GM18502 (cell line): ENCODE measurements at regions not wholly inside any gene's neighbourhood (a gene's known extent, or its start where the extent isn't known, plus 50 kb on each side); places are given as distances from the start of the nearest gene placed in this dataset.

Experiments
- ATAC-seq: cut with Tn5 transposase; IDR thresholded peaks from one replicate; pipeline ENCODE4 v1.9.1; 2021; ENCODE audit warnings: mild to moderate bottlenecking; ENCODE audit not compliant: unreplicated experiment, poor library complexity

DNA sequence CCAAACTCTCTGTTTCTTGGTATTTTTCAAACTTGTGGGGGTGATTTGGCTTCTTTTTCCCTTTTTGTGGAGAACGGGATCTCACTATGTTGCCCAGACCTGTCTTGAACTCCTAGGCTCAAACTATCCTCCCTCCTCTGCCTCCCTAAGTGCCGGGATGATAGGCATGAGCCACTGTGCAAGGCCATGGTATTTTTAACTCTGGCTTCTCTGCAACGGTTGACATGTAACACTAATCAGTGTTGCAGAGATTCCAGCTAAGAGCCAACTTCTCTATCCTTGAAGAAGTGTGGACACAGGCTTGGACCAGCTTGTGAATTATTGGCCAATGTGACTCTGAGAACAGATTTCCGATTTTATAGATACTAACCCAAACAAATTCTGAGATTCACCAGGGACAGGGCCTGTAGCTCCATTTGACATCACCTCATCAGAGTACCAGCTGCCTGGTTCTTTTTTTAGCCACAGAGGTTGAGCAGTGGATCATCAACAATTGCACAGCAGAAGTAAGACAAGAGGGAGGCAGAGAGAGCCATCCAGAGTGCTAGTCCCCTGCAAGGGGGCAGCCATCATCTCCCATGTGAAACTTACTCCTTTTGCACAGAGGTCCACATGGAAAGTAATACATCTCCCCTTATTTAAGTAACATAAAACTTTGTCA is 98.1 kb upstream of the SYNPR start:
- ATAC-seq: no peak

DNA sequence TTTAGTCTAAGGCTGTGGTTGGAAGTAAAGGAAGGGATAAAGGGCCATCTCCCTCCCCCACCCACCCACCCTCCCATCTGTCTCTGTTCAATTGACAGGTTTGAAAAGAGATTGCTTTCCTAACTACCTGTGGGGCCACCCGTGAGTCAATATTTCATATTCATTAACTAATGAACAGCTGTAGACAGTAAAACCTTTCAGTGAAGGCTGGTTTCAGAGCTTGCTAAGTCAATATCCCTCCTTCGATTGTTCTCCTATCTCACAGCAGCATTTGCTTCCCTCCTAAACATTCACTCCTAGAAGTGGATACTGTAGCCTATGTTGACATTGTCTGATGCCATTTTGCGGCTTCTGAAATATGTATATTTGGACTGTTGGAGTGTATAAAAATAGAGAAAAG is 85.9 kb upstream of the SYNPR start:
- no peak for ATAC-seq

DNA sequence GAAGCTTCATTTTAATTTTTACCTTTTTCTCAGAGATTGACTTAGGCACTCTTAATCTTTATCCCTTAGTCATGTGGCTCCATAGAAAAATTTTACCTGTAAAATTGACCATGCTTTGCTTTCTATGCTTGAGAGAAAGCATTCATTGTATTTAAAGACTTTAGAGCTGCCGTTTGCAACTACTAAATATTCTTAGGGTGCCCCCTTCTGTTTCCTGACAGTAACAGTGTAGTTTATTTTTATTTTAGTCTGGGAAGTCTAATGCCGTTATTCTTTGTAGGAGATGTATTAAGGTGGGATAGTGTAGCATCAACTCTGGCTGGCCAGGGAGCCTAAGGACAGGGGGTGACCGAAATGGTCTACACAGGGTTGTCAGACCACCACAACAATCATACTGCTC is 84.5 kb upstream of the SYNPR start:
- ATAC-seq: no peak

DNA sequence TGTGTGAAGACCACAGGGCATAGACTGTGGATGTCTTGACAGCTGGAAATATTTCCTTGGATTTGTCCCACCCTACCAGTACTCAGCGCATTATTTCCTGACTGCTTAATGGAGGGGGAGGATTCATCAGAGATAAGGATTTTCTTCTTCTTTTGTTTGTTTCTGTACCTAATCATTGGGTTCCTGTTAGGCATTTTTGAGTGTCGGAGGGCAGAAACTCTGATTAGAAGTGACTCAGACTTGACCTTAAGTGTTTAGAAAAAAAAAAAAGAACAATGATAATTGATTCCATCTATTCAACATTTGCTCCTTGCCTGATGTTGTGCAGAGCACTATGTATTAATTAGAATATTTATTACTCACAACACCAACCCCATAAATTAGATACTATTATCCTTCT is 78.5 kb upstream of the SYNPR start:
- no peak for ATAC-seq

DNA sequence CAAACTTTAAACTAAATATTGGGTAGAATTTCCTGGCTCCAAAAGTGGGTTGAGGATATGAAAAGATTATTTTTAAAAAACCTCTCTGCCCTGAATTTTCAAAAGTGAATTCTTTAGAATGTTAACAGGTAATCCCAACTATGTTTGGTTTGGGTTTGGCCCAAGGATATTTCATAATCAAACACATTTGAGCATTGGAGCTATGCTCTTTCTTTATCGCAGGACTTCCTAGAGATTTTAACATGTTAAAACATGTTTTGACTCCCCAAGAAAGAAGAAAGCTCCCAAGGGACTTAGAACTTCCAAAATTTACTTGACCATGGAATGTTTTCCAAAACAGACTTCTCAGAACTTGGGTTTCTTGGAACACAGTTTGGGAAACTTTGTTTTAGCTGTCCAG is 75.6 kb upstream of the SYNPR start:
- no peak for ATAC-seq

DNA sequence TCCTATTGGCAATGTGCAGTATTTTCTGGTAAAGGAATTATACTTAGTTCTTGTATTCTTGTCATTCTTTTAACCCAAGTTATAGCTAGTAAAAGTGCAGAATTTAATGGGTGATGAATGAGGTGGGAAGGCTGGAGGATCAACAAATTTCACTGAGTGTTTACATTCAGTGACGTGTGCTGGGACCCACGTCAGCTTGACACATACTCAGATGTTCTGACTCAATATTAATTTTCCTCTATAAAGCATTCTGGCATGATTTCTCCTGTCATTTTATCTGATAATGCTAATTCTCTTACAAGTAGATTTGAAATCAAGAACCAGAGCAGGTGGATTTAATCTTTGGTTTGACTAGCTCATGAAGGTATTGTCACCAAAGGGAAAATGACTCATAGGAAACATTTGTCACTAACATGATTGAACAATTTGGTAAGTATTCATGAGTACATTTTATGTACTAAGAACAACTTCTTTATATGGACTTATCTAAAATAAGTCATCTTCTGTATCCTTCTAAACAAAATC is 71.0 kb upstream of the SYNPR start:
- no peak for ATAC-seq

DNA sequence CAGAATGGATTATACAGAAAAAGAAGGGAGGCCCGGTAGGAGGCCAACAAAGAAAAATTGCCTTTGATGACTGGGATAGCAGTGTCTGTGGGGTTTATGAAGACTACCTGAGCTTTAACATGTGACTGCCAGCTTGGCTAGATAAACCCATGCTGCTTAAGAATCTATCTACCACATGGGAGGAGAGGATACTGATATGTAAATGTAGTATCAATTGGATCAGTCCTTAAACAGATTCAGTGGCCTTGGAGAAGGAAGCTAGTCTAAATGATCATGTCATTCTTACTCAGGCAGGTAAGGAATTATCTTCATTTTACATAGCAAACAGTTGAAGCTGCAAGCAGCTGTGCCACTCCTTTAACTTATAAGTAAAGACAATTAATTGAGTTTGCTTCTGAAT is 50.0 kb upstream of the SYNPR start:
- ATAC-seq: no peak
